ENCODE measurements at regions not wholly inside any gene's neighbourhood (a gene's known extent, or its start where the extent isn't known, plus 50 kb on each side); places are given as distances from the start of the nearest gene placed in this dataset.

DNA sequence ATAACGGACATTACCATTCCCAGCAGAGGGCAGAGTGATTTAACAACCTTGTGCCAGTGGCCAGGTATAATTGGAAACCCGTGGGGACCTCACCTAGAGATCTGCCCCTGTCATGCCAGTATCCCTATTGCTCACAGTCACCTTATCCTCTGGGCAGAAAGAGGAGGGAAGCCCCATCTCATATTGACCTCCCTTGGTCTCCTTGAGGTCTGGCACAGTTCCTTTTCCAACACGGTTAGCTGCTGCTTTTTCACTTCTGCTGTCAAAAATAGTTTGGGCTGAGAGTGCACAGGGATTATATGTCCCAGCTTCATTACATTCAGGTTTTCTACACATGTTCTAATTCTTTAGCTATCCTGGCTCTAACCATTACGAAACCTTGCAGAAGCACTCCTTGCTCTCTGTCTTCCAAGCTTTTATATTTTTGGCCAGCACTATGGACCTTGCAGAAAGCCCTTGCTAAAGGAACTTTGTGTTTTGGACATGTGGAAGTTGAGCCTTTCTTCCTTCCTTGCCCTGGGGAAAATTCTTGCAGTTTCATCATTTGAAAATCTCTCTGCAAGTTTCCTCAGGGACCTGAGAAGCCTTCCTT lies 111.7 kb upstream of the MIS18BP1 start:
- no peak for TF ChIP-seq POLR2A (IDR thresholded peaks at IDR 0.05; ENCODE audit: low read length)
- no peak for TF ChIP-seq GATA1 (IDR thresholded peaks at IDR 0.05; ENCODE audit: low read depth, low read length)

Measured in erythroblast (primary cell).